ENCODE measurements at regions not wholly inside any gene's neighbourhood (a gene's known extent, or its start where the extent isn't known, plus 50 kb on each side); places are given as distances from the start of the nearest gene placed in this dataset.

DNA sequence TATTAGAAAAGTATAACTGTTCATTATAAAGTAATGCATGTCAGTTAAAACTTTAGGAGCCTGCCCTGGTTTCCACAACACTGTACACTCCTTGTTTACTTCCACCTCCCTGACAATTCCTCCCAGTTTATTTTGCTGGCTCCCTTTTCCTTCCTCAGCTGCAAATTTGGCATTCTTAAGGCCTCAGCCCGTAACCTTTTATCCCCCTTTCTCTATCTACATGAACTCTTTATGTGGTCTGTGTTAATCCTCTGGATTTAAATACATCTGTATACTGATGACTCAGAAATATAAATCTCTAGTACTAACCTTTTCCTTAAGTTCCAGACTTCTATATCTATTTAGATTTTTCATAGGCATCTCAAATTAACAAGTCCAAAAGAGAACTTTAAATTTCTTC is 143.6 kb downstream of the OTOL1 start:
- TF ChIP-seq SMC3 (IDR thresholded peaks at IDR 0.05) (no peak), BHLHE40 (IDR thresholded peaks at IDR 0.05; ENCODE audit: low read depth, low read length) (no peak), POLR2A (IDR thresholded peaks at IDR 0.05; ENCODE audit: low read length) (no peak), ZSCAN20 (CRISPR knock-in tag; IDR thresholded peaks at IDR 0.05) (no peak), PHF8 (IDR thresholded peaks at IDR 0.05; ENCODE audit: borderline replicate concordance, low read depth) (no peak), CHD4 (IDR thresholded peaks at IDR 0.05; ENCODE audit: borderline replicate concordance) (no peak)
- TF ChIP-seq, protein P1, sequence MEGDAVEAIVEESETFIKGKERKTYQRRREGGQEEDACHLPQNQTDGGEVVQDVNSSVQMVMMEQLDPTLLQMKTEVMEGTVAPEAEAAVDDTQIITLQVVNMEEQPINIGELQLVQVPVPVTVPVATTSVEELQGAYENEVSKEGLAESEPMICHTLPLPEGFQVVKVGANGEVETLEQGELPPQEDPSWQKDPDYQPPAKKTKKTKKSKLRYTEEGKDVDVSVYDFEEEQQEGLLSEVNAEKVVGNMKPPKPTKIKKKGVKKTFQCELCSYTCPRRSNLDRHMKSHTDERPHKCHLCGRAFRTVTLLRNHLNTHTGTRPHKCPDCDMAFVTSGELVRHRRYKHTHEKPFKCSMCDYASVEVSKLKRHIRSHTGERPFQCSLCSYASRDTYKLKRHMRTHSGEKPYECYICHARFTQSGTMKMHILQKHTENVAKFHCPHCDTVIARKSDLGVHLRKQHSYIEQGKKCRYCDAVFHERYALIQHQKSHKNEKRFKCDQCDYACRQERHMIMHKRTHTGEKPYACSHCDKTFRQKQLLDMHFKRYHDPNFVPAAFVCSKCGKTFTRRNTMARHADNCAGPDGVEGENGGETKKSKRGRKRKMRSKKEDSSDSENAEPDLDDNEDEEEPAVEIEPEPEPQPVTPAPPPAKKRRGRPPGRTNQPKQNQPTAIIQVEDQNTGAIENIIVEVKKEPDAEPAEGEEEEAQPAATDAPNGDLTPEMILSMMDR (IDR thresholded peaks at IDR 0.05), result no peak

Data from A549 (cell line).